H1 (cell line): ENCODE measurements at regions not wholly inside any gene's neighbourhood (a gene's known extent, or its start where the extent isn't known, plus 50 kb on each side); places are given as distances from the start of the nearest gene placed in this dataset.

ENCODE experiments used
- CTCF ChIA-PET: fragments of 300-600 bp; sonication (Branson Sonifier 250); formaldehyde crosslinking; loops from one replicate; lab custom pipeline; 2021; ENCODE audit not compliant: partially characterized antibody; lab: Charles Lee
- POLR2A ChIA-PET: fragments of 300-600 bp; sonication (Branson Sonifier 250); formaldehyde crosslinking; loops from one replicate; lab custom pipeline; 2021; ENCODE audit warnings: inconsistent platforms; ENCODE audit not compliant: partially characterized antibody; lab: Charles Lee
- DNase-seq, 2 experiments: peaks; one replicate each; pipeline versions ENCODE4 v3.0.0 to v3.0.0-alpha.2; 2010 to 2022; ENCODE audit warnings: low spot score in 2 of 2, low read depth in 1 of 2, mixed read lengths in 1 of 2
- FAIRE-seq: peaks from 2 replicates; lab custom pipeline; 2011; peaks lifted over from hg19 to GRCh38; lab: Jason Lieb, UNC
- H2AFZ ChIP-seq: 2 replicates; pipeline ENCODE4 v1.8.1; 2012; ENCODE audit warnings: low read length, inconsistent platforms
- H2AK5ac ChIP-seq: 2 replicates; pipeline ENCODE4 v1.6.1; 2013; ENCODE audit warnings: low read depth, low read length
- H2BK120ac ChIP-seq: replicated peaks from 2 replicates; pipeline ENCODE3; 2013; ENCODE audit warnings: low read depth, low read length, inconsistent platforms
- H2BK12ac ChIP-seq: 2 replicates; pipeline ENCODE4 v1.6.1; 2013; ENCODE audit warnings: low read depth, low read length
- H2BK15ac ChIP-seq: 2 replicates; pipeline ENCODE4 v1.6.1; 2013; ENCODE audit warnings: low read length
- H2BK20ac ChIP-seq: 2 replicates; pipeline ENCODE4 v1.6.1; 2013; ENCODE audit warnings: low read length
- H2BK5ac ChIP-seq: 2 replicates; pipeline ENCODE4 v1.6.1; 2013; ENCODE audit warnings: low read depth, low read length
- H3K14ac ChIP-seq: 2 replicates; pipeline ENCODE4 v1.6.1; 2013; ENCODE audit warnings: inconsistent platforms; ENCODE audit not compliant: insufficient read length
- H3K18ac ChIP-seq: 2 replicates; pipeline ENCODE4 v1.6.1; 2013; ENCODE audit warnings: low read length; ENCODE audit errors: extremely low read depth
- H3K23ac ChIP-seq: 2 replicates; pipeline ENCODE4 v1.6.1; 2013; ENCODE audit warnings: inconsistent platforms; ENCODE audit not compliant: insufficient read length
- H3K23me2 ChIP-seq: 2 replicates; pipeline ENCODE4 v1.6.1; 2013; ENCODE audit warnings: low read depth, low read length
- H3K27ac ChIP-seq: 2 replicates; pipeline ENCODE4 v1.6.1; 2011; ENCODE audit warnings: low read depth, low read length, inconsistent platforms
- H3K27me3 ChIP-seq, 4 experiments: replicated peaks in 1 of 4; 1 replicate in 1 of 4; 2 replicates in 3 of 4; pipeline versions ENCODE4 v1.6.1 to v1.8.1; 2011 to 2013; ENCODE audit warnings: low read length in 3 of 4, mild to moderate bottlenecking in 3 of 4, inconsistent platforms in 2 of 4, mixed read lengths in 2 of 4, moderate library complexity in 1 of 4; ENCODE audit not compliant: control insufficient read depth in 3 of 4, insufficient read depth in 3 of 4; ENCODE audit errors: extremely low read depth in 1 of 4
- H3K36me3 ChIP-seq, 4 experiments: 2 replicates each; pipeline versions ENCODE4 v1.6.1 to v1.8.1; 2011 to 2013; ENCODE audit warnings: mild to moderate bottlenecking in 4 of 4, low read length in 3 of 4, moderate library complexity in 2 of 4, control low read depth in 1 of 4, inconsistent platforms in 1 of 4; ENCODE audit not compliant: insufficient read depth in 4 of 4, control insufficient read depth in 2 of 4
- H3K4ac ChIP-seq: replicated peaks from 2 replicates; pipeline ENCODE3; 2013; ENCODE audit warnings: low read length, low read depth, mixed read lengths, inconsistent platforms; ENCODE audit not compliant: insufficient read length
- H3K4me1 ChIP-seq, 4 experiments: replicated peaks in 1 of 4; 1 replicate in 1 of 4; 2 replicates in 3 of 4; pipeline versions ENCODE4 v1.6.1 to v1.8.1; 2011 to 2013; ENCODE audit warnings: low read length in 3 of 4, inconsistent platforms in 2 of 4, mixed read lengths in 1 of 4; ENCODE audit not compliant: insufficient read depth in 4 of 4, control insufficient read depth in 3 of 4
- H3K4me2 ChIP-seq, 2 experiments: 2 replicates each; pipeline versions ENCODE4 v1.6.1 to v1.8.1; 2011 to 2013; ENCODE audit warnings: low read depth in 2 of 2, low read length in 2 of 2, control low read depth in 1 of 2, inconsistent platforms in 1 of 2, mild to moderate bottlenecking in 1 of 2; ENCODE audit not compliant: insufficient read depth in 1 of 2
- H3K4me3 ChIP-seq, 4 experiments: fragments of 200-600, 300-600 bp in 1 of 4; sonication (generic), shearing (Covaris generic), sonication (Bioruptor Twin) in 1 of 4; 2 replicates each; pipeline versions ENCODE4 v1.5.1 to v1.8.1; 2011 to 2016; ENCODE audit warnings: low read length in 4 of 4, low read depth in 3 of 4, control low read depth in 2 of 4, inconsistent platforms in 2 of 4, mild to moderate bottlenecking in 2 of 4, mixed read lengths in 1 of 4, moderate library complexity in 1 of 4; ENCODE audit not compliant: insufficient read depth in 2 of 4; ENCODE audit errors: extremely low read depth in 1 of 4
- H3K56ac ChIP-seq: replicated peaks from 2 replicates; pipeline ENCODE3; 2013; ENCODE audit warnings: low read depth, mild to moderate bottlenecking, mixed read lengths, low read length, inconsistent platforms; ENCODE audit not compliant: insufficient read length
- H3K79me1 ChIP-seq: 2 replicates; pipeline ENCODE4 v1.6.1; 2013; ENCODE audit warnings: low read depth, low read length, control low read depth
- H3K79me2 ChIP-seq, 2 experiments: 2 replicates each; pipeline versions ENCODE4 v1.6.1 to v1.8.1; 2012 to 2013; ENCODE audit warnings: low read length in 2 of 2, mild to moderate bottlenecking in 2 of 2, inconsistent platforms in 1 of 2; ENCODE audit not compliant: insufficient read depth in 2 of 2, control insufficient read depth in 1 of 2
- H3K9ac ChIP-seq, 4 experiments: replicated peaks in 1 of 4; 1 replicate in 1 of 4; 2 replicates in 3 of 4; pipeline versions ENCODE4 v1.6.1 to v1.8.1; 2011 to 2013; ENCODE audit warnings: low read depth in 3 of 4, low read length in 3 of 4, control low read depth in 2 of 4, mild to moderate bottlenecking in 2 of 4, moderate library complexity in 2 of 4, inconsistent platforms in 1 of 4; ENCODE audit errors: extremely low read depth in 1 of 4
- H3K9me3 ChIP-seq, 2 experiments: 2 replicates each; pipeline versions ENCODE4 v1.6.1 to v1.8.1; 2012 to 2013; ENCODE audit warnings: mild to moderate bottlenecking in 2 of 2, moderate library complexity in 2 of 2, control low read depth in 1 of 2, inconsistent platforms in 1 of 2, low read depth in 1 of 2, low read length in 1 of 2, mixed read lengths in 1 of 2; ENCODE audit not compliant: insufficient read depth in 2 of 2
- H4K20me1 ChIP-seq, 2 experiments: replicated peaks in 1 of 2; 2 replicates each; pipeline versions ENCODE3 to v1.8.1; 2011 to 2013; ENCODE audit warnings: inconsistent platforms in 2 of 2, low read length in 2 of 2, mild to moderate bottlenecking in 1 of 2; ENCODE audit not compliant: insufficient read depth in 2 of 2, control insufficient read depth in 1 of 2
- H4K5ac ChIP-seq: 2 replicates; pipeline ENCODE4 v1.6.1; 2013; ENCODE audit warnings: low read length, low read depth, mixed read lengths, inconsistent platforms; ENCODE audit not compliant: insufficient read length
- H4K8ac ChIP-seq: 2 replicates; pipeline ENCODE4 v1.8.0; 2013; ENCODE audit warnings: mild to moderate bottlenecking, moderate library complexity, low read length, inconsistent platforms; ENCODE audit not compliant: insufficient read depth; ENCODE audit errors: extremely low read depth
- H4K91ac ChIP-seq: replicated peaks from 2 replicates; pipeline ENCODE3; 2013; ENCODE audit warnings: low read length, mixed read lengths, inconsistent platforms; ENCODE audit not compliant: insufficient read length
- BRCA1 ChIP-seq: IDR thresholded peaks from 2 replicates; pipeline ENCODE4 v1.6.1; 2012; ENCODE audit warnings: low read depth, low read length, improper control_type of control experiment
- CBX8 ChIP-seq: fragments of 300-800, 300-1000 bp; sonication (generic); IDR thresholded peaks from 2 replicates; pipeline ENCODE4 v1.7.1; 2016; ENCODE audit warnings: low read depth, low read length, borderline replicate concordance
- CHD1 ChIP-seq: IDR thresholded peaks from 2 replicates; pipeline ENCODE4 v1.6.1; 2012; ENCODE audit warnings: low read depth, low read length, improper control_type of control experiment
- CREB1 ChIP-seq: IDR thresholded peaks from 2 replicates; pipeline ENCODE4 v1.6.1; 2012; ENCODE audit warnings: inconsistent platforms
- CTBP2 ChIP-seq: IDR thresholded peaks from 2 replicates; pipeline ENCODE4 v1.7.0; 2011; ENCODE audit warnings: borderline replicate concordance, mild to moderate bottlenecking, moderate library complexity, mixed read lengths, low read length; ENCODE audit not compliant: insufficient read depth, insufficient read length
- EGR1 ChIP-seq: IDR thresholded peaks from 2 replicates; pipeline ENCODE4 v1.6.1; 2011; ENCODE audit warnings: low read depth, low read length, borderline replicate concordance
- GABPA ChIP-seq: IDR thresholded peaks from 2 replicates; pipeline ENCODE4 v1.6.1; 2011; ENCODE audit warnings: mild to moderate bottlenecking, low read length, moderate library complexity, borderline replicate concordance; ENCODE audit not compliant: insufficient read depth
- JUN ChIP-seq: IDR thresholded peaks from 2 replicates; pipeline ENCODE4 v1.6.1; 2011; ENCODE audit warnings: low read depth, mild to moderate bottlenecking, improper control_type of control experiment, low read length
- NRF1 ChIP-seq: IDR thresholded peaks from 2 replicates; pipeline ENCODE4 v1.6.1; 2011; ENCODE audit warnings: mild to moderate bottlenecking, low read depth, low read length, improper control_type of control experiment
- POLR2A ChIP-seq, 2 experiments: IDR thresholded peaks; 1 replicate in 1 of 2; 2 replicates in 1 of 2; pipeline ENCODE4 v1.6.1; 2011; ENCODE audit warnings: low read depth in 2 of 2, low read length in 2 of 2, mild to moderate bottlenecking in 2 of 2; ENCODE audit errors: control extremely low read depth in 1 of 2
- RAD21 ChIP-seq, 2 experiments: IDR thresholded peaks in 1 of 2; conservative IDR thresholded peaks in 1 of 2; 2 replicates each; pipeline ENCODE4 v1.6.1; 2011; ENCODE audit warnings: low read depth in 2 of 2, low read length in 2 of 2, improper control_type of control experiment in 1 of 2, inconsistent platforms in 1 of 2, mild to moderate bottlenecking in 1 of 2, moderate library complexity in 1 of 2
- RFX5 ChIP-seq: IDR thresholded peaks from 2 replicates; pipeline ENCODE4 v1.6.1; 2011; ENCODE audit warnings: low read depth, low read length, improper control_type of control experiment, borderline replicate concordance
- TAF7 ChIP-seq: optimal IDR thresholded peaks from 2 replicates; pipeline ENCODE3; 2011; ENCODE audit warnings: low read depth, mild to moderate bottlenecking, inconsistent platforms, low read length, moderate library complexity, borderline replicate concordance
- WGBS, 2 experiments: shearing (Covaris generic) in 1 of 2; methylation state at CpG; one replicate each; pipeline versions ENCODE4 v1.1.6 to v1.1.7; 2013 to 2015; ENCODE audit warnings: low lambda C conversion rate in 2 of 2, mixed read lengths in 2 of 2, inconsistent platforms in 1 of 2, low coverage in 1 of 2, missing lambda C conversion rate in 1 of 2; ENCODE audit not compliant: insufficient replicate concordance in 2 of 2, insufficient coverage in 1 of 2, insufficient read length in 1 of 2; ENCODE audit errors: extremely low coverage in 1 of 2, missing lambda C conversion rate in 1 of 2; 5-methylcytosine and 5-hydroxymethylcytosine counted together

GRCh38 chr2:217045700-217046475, 186.0 kb upstream of the TNP1 start:
- H2BK5ac ChIP-seq, result no peak overlapping the region
- H3K27me3 ChIP-seq, result no peaks in the 10 kb centered on the region; a peak in 1 of 7 replicates
- FAIRE-seq (no peak), DNase-seq (no peak)
- no peak overlapping the region for H3K4me2 ChIP-seq
- 91% methylated on average over 7 of the region's 7 CpGs; no CpG with 5 or more reads in 1 of the 2 experiments for whole genome bisulfite sequencing, 2 experiments
- no peak overlapping the region for H3K4me3 ChIP-seq
- no peak overlapping the region for H4K8ac ChIP-seq
- H3K9ac ChIP-seq, result no peak overlapping the region; a peak in 1 of 7 replicates
- no peaks in the 10 kb centered on the region for H3K23me2 ChIP-seq
- no peaks in the 10 kb centered on the region for H3K36me3 ChIP-seq
- no peak overlapping the region for H3K18ac ChIP-seq
- H2AK5ac ChIP-seq, result no peak overlapping the region
- H3K79me1 ChIP-seq, result no peaks in the 10 kb centered on the region
- no peak overlapping the region for H3K23ac ChIP-seq
- peak overlapping the region; percentile 1; the same call in 1 of the 2 replicates for H2AFZ ChIP-seq
- no peak overlapping the region for H3K27ac ChIP-seq
- H3K56ac ChIP-seq, result no peak overlapping the region
- no peaks in the 10 kb centered on the region for H4K20me1 ChIP-seq
- no peak overlapping the region for H4K5ac ChIP-seq
- H3K9me3 ChIP-seq, result no peaks in the 10 kb centered on the region
- H2BK15ac ChIP-seq, result no peak overlapping the region
- H2BK120ac ChIP-seq, result no peak overlapping the region
- ChIA-PET POLR2A (no interaction called here), CTCF (interaction anchor here (0.6 to 4.0 kb wide), 8 partner anchors 16 to 670 kb away, joined by 3 to 32 read pairs (median 3); no protein-coding TSS in a partner anchor)
- no peak overlapping the region for H2BK20ac ChIP-seq
- H3K4ac ChIP-seq, result no peak overlapping the region
- H3K4me1 ChIP-seq, result no peaks in the 10 kb centered on the region
- no peak overlapping the region for H3K14ac ChIP-seq
- no peaks in the 10 kb centered on the region for H3K79me2 ChIP-seq
- H2BK12ac ChIP-seq, result no peak overlapping the region
- no peak overlapping the region for H4K91ac ChIP-seq
- TF ChIP-seq RAD21 (IDR thresholded peaks at IDR 0.05 in 1 of 2, conservative IDR thresholded peaks at IDR 0.05 in 1 of 2; ENCODE audit: low read depth in 2 of 2, low read length in 2 of 2), result no peak
- TF ChIP-seq POLR2A (IDR thresholded peaks at IDR 0.05; ENCODE audit: control extremely low read depth in 1 of 2, low read depth in 2 of 2, low read length in 2 of 2), result no peak
- no peak for TF ChIP-seq JUN
- no peak for TF ChIP-seq TAF7
- no peak for TF ChIP-seq CREB1
- no peak for TF ChIP-seq BRCA1
- no peak for TF ChIP-seq RFX5
- no peak for TF ChIP-seq CTBP2
- no peak for TF ChIP-seq EGR1
- no peak for TF ChIP-seq CHD1
- TF ChIP-seq GABPA, result no peak
- TF ChIP-seq CBX8, result no peak
- no peak for TF ChIP-seq NRF1
